Astrocyte (in vitro differentiated cells and primary cell): ENCODE measurements at regions not wholly inside any gene's neighbourhood (a gene's known extent, or its start where the extent isn't known, plus 50 kb on each side); places are given as distances from the start of the nearest gene placed in this dataset.

Source experiments
- CTCF ChIP-seq: IDR thresholded peaks from 2 replicates; pipeline ENCODE4 v1.5.1; 2011; ENCODE audit warnings: low read depth, mild to moderate bottlenecking, inconsistent platforms, low read length, moderate library complexity; ENCODE audit not compliant: insufficient read depth
- EZH2 ChIP-seq: IDR thresholded peaks from 2 replicates; pipeline ENCODE4 v1.6.1; 2012; ENCODE audit warnings: mild to moderate bottlenecking, low read length, inconsistent platforms; ENCODE audit not compliant: insufficient read depth

GRCh38 chr10:14439451-14440259 is 108.9 kb upstream of the FRMD4A start:
- TF ChIP-seq CTCF: no peak
- no peak for TF ChIP-seq EZH2
